ENCODE measurements at regions not wholly inside any gene's neighbourhood (a gene's known extent, or its start where the extent isn't known, plus 50 kb on each side); places are given as distances from the start of the nearest gene placed in this dataset.

DNA sequence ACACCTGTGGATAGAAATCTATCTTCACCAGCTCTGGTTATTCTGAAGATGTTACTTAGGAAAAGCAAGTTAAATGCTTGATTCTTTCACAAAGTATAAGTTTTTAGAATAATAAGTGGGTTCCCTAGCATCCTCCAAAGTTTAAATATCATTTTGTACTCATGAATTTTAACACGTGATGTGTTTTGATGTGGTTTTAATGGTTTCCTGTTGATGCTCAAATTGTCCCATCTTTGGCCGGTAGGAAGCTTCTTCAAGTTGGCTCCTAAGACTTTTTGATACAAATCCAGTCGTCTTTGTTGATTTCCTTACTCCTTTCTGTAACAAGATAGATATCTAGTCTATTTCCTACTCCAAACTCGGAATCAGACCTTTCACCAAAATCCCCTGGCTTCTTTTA is 94.5 kb upstream of the STXBP5 start:
- TF ChIP-seq, protein P1, sequence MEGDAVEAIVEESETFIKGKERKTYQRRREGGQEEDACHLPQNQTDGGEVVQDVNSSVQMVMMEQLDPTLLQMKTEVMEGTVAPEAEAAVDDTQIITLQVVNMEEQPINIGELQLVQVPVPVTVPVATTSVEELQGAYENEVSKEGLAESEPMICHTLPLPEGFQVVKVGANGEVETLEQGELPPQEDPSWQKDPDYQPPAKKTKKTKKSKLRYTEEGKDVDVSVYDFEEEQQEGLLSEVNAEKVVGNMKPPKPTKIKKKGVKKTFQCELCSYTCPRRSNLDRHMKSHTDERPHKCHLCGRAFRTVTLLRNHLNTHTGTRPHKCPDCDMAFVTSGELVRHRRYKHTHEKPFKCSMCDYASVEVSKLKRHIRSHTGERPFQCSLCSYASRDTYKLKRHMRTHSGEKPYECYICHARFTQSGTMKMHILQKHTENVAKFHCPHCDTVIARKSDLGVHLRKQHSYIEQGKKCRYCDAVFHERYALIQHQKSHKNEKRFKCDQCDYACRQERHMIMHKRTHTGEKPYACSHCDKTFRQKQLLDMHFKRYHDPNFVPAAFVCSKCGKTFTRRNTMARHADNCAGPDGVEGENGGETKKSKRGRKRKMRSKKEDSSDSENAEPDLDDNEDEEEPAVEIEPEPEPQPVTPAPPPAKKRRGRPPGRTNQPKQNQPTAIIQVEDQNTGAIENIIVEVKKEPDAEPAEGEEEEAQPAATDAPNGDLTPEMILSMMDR (IDR thresholded peaks at IDR 0.05; ENCODE audit: insufficient read depth, low read length): no peak
- TF ChIP-seq POLR2AphosphoS5 (IDR thresholded peaks at IDR 0.05; ENCODE audit: low read depth): no peak
